ENCODE measurements at regions not wholly inside any gene's neighbourhood (a gene's known extent, or its start where the extent isn't known, plus 50 kb on each side); places are given as distances from the start of the nearest gene placed in this dataset.
"Not testable (repeated sequence)": the region's sequence is repeated elsewhere in the genome, so short reads cannot be mapped to it uniquely, and the experiment has no call there.

DNA sequence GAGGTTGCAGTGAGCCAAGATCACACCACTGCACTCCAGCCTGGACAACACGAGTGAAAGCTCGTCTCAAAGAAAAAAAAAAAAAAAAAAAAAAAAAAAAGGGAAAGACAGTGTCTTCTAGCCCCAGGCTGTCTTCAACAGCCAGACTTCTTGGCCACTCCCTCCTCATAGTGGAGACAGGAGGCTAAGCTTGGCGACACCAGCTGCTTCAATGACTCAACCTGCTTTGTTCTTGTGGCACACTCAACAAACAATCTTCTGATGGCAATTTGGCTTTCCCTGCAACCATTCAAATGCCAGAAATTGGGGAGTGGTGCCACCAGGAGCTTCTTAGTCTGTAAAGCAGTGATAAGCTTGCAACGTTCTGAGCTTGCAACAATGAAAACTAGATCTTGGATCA, 290.4 kb upstream of the DYNLRB2 start:
- no peaks in the 10 kb centered on the region for H3K9me3 ChIP-seq (ENCODE audit: low read length)
- no peak overlapping the region for H3K9ac ChIP-seq (ENCODE audit: low read length)
- no peaks in the 10 kb centered on the region for H3K4me1 ChIP-seq (ENCODE audit: insufficient read depth, low read length)

DNA sequence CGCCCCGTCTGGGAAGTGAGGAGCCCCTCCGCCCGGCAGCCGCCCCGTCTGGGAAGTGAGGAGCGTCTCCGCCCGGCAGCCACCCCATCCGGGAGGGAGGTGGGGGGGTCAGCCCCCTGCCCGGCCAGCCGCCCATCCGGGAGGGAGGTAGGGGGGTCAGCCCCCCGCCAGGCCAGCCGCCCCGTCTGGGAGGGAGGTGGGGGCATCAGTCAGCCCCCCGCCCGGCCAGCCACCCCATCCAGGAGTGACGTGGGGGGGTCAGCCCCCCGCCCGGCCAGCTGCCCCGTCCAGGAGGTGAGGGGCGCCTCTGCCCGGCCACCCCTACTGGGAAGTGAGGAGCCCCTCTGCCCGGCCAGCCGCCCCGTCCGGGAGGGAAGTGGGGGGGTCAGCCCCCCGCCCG, 297.5 kb upstream of the DYNLRB2 start:
- not testable (repeated sequence) for H3K9ac ChIP-seq (ENCODE audit: low read length); H3K9me3 ChIP-seq (ENCODE audit: low read length); H3K27ac ChIP-seq (ENCODE audit: low read depth, low read length); H3K36me3 ChIP-seq (ENCODE audit: insufficient read depth, low read length); H3K27me3 ChIP-seq (ENCODE audit: control insufficient read depth in 1 of 2, insufficient read depth in 2 of 2, low read length in 2 of 2); H3K4me1 ChIP-seq (ENCODE audit: insufficient read depth, low read length); H3K4me3 ChIP-seq (ENCODE audit: low read depth in 1 of 2, low read length in 2 of 2)

More for the DNA sequence above, 290.4 kb upstream of the DYNLRB2 start:
- no peak overlapping the region for H3K27ac ChIP-seq (ENCODE audit: low read depth, low read length)
- no peak overlapping the region for H3K4me3 ChIP-seq (ENCODE audit: low read depth in 1 of 2, low read length in 2 of 2)
- no peaks in the 10 kb centered on the region for H3K27me3 ChIP-seq (ENCODE audit: control insufficient read depth in 1 of 2, insufficient read depth in 2 of 2, low read length in 2 of 2)
- no peaks in the 10 kb centered on the region for H3K36me3 ChIP-seq (ENCODE audit: insufficient read depth, low read length)

GRCh38 chr16:80242279-80242678, 298.5 kb upstream of the DYNLRB2 start:
- H3K27ac ChIP-seq (ENCODE audit: low read depth, low read length); H3K9me3 ChIP-seq (ENCODE audit: low read length); H3K36me3 ChIP-seq (ENCODE audit: insufficient read depth, low read length); H3K4me1 ChIP-seq (ENCODE audit: insufficient read depth, low read length); H3K4me3 ChIP-seq (ENCODE audit: low read depth in 1 of 2, low read length in 2 of 2); H3K27me3 ChIP-seq (ENCODE audit: control insufficient read depth in 1 of 2, insufficient read depth in 2 of 2, low read length in 2 of 2); H3K9ac ChIP-seq (ENCODE audit: low read length): not testable (repeated sequence)

DNA sequence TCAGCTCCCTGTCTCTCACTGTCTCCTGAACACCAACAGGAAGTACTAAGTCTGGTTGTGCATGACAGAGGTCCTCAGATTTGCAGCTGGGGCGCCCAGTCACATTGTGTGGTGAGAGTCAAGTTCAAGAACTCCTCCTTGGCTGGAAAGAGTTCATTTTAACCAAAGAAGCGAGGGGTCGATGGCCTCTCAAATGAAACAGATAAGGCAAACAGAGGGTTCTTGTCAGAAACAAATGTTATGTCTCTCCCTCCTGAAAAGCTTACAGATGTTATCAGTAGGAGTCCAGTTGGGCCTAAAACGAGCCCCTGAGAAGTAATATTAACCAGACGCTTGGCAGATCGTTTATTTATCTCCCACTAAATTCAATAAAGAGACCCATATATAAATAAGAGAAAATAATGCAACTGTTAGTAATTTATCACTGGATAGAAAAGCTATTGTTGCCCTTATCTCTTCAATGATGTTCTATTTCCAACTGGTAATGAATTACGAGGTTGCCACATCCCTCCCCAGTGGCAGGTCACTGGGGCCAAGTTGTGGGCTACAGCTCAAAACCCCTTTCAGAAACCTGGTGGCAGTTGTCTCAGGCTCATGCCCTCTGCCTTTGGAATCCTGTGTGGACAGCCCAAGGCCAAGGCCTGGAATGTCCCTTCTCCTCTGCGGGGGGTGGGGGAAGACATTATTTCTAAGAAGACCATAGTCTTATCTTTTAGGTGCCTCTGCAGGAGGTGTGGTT, 307.5 kb upstream of the DYNLRB2 start:
- no peak overlapping the region for H3K4me3 ChIP-seq (ENCODE audit: low read depth in 1 of 2, low read length in 2 of 2)
- no peaks in the 10 kb centered on the region for H3K27me3 ChIP-seq (ENCODE audit: control insufficient read depth in 1 of 2, insufficient read depth in 2 of 2, low read length in 2 of 2)
- no peaks in the 10 kb centered on the region for H3K4me1 ChIP-seq (ENCODE audit: insufficient read depth, low read length)

DNA sequence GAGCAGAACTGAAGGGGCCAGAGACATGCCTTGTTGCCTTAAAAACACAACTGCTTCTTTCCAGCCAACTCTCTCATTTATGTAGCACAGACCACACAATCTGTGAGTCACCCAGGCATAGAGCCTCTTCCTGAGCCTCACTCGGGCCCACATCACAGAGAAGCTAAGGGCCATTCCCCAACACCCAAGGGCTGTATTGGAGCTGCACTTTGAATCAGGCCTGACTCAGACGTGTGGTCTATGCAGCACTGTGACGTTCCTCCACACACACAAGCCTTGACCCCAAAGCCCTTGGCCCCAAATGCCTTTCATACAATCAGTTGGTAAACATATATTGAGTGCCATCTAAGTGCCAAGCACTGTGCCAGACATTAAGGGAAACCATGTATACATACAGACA, 308.9 kb upstream of the DYNLRB2 start:
- no peak overlapping the region for H3K27ac ChIP-seq (ENCODE audit: low read depth, low read length)
- no peaks in the 10 kb centered on the region for H3K36me3 ChIP-seq (ENCODE audit: insufficient read depth, low read length)
- H3K4me3 ChIP-seq (ENCODE audit: low read depth in 1 of 2, low read length in 2 of 2) = no peak overlapping the region
- H3K9ac ChIP-seq (ENCODE audit: low read length) = no peak overlapping the region
- H3K9me3 ChIP-seq (ENCODE audit: low read length) = no peaks in the 10 kb centered on the region
- no peaks in the 10 kb centered on the region for H3K27me3 ChIP-seq (ENCODE audit: control insufficient read depth in 1 of 2, insufficient read depth in 2 of 2, low read length in 2 of 2)
- H3K4me1 ChIP-seq (ENCODE audit: insufficient read depth, low read length) = no peaks in the 10 kb centered on the region

More for the DNA sequence above, 307.5 kb upstream of the DYNLRB2 start:
- no peaks in the 10 kb centered on the region for H3K9me3 ChIP-seq (ENCODE audit: low read length)
- no peak overlapping the region for H3K9ac ChIP-seq (ENCODE audit: low read length)
- H3K27ac ChIP-seq (ENCODE audit: low read depth, low read length) = no peak overlapping the region
- H3K36me3 ChIP-seq (ENCODE audit: insufficient read depth, low read length) = no peaks in the 10 kb centered on the region

GRCh38 chr16:80231121-80231520, 309.7 kb upstream of the DYNLRB2 start:
- no peak overlapping the region for H3K4me3 ChIP-seq (ENCODE audit: low read depth in 1 of 2, low read length in 2 of 2)
- H3K9me3 ChIP-seq (ENCODE audit: low read length) = no peaks in the 10 kb centered on the region
- H3K9ac ChIP-seq (ENCODE audit: low read length) = no peak overlapping the region
- no peaks in the 10 kb centered on the region for H3K36me3 ChIP-seq (ENCODE audit: insufficient read depth, low read length)
- no peak overlapping the region for H3K27ac ChIP-seq (ENCODE audit: low read depth, low read length)
- no peaks in the 10 kb centered on the region for H3K27me3 ChIP-seq (ENCODE audit: control insufficient read depth in 1 of 2, insufficient read depth in 2 of 2, low read length in 2 of 2)
- H3K4me1 ChIP-seq (ENCODE audit: insufficient read depth, low read length) = no peaks in the 10 kb centered on the region

DNA sequence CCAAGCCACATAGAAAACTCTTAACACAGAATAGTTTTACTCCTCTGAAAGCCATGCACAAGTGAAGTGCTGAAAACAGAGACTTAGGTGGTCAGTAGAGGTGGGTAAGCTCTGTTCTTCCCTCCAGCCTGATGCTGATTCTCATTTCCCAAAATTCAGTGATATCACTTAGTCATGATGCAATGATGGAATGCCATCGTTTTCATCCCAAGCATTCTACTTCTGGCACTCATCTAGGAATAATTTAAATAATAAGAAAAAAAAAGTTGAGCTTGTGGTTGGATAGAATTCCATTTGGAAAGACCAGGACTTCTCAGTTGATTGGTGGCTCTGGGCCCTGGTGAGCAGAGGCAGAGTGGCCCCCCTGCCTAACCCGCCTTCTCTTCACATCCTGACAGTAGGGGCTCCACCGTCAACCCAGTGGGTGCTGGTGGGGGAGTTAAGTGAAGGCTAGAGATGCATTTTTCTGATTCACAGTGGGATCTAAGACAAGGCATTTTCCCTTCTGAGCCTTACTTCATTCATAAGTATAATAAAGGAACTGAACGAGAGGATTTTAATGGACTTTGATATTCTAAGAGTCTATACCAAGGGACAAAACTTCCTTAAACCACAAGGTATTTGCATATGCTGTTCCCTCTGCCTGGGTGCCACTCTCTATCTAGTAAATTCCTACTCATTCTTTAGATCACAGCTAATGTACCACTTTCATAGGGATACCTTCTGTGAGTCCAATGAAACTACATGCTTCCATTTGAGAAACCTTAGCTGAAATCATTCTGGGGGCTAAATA, 310.3 kb upstream of the DYNLRB2 start:
- H3K9me3 ChIP-seq (ENCODE audit: low read length) = no peaks in the 10 kb centered on the region
- H3K9ac ChIP-seq (ENCODE audit: low read length) = no peak overlapping the region
- no peaks in the 10 kb centered on the region for H3K27me3 ChIP-seq (ENCODE audit: control insufficient read depth in 1 of 2, insufficient read depth in 2 of 2, low read length in 2 of 2)
- H3K36me3 ChIP-seq (ENCODE audit: insufficient read depth, low read length) = no peaks in the 10 kb centered on the region
- no peaks in the 10 kb centered on the region for H3K4me1 ChIP-seq (ENCODE audit: insufficient read depth, low read length)
- H3K4me3 ChIP-seq (ENCODE audit: low read depth in 1 of 2, low read length in 2 of 2) = no peak overlapping the region
- H3K27ac ChIP-seq (ENCODE audit: low read depth, low read length) = no peak overlapping the region

GRCh38 chr16:80226499-80226898, 314.3 kb upstream of the DYNLRB2 start:
- H3K27me3 ChIP-seq (ENCODE audit: control insufficient read depth in 1 of 2, insufficient read depth in 2 of 2, low read length in 2 of 2) = no peaks in the 10 kb centered on the region
- H3K4me1 ChIP-seq (ENCODE audit: insufficient read depth, low read length) = no peaks in the 10 kb centered on the region
- no peak overlapping the region for H3K4me3 ChIP-seq (ENCODE audit: low read depth in 1 of 2, low read length in 2 of 2)
- H3K36me3 ChIP-seq (ENCODE audit: insufficient read depth, low read length) = no peaks in the 10 kb centered on the region
- H3K9ac ChIP-seq (ENCODE audit: low read length) = no peak overlapping the region
- no peak overlapping the region for H3K27ac ChIP-seq (ENCODE audit: low read depth, low read length)
- no peaks in the 10 kb centered on the region for H3K9me3 ChIP-seq (ENCODE audit: low read length)

DNA sequence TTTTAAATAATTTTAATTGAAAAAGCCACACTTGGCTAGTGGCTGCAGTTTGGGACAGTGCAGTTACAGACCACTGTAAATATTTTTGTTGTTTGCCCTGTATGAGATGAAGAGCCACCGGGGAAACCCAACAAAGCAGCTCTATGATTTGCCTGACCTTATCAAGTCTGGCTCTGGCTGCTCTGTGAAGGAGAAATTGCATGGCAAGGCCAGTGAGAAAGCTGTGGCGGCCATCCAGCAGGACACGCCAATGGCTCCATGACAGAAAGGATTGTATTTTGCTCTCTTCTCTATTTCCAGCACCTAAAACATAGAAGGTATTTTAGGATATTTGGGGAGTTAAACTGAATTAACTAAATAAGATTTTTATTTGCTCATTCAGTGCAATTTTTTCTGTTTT, 330.0 kb upstream of the DYNLRB2 start:
- Histone ChIP-seq H3K4me3 (ENCODE audit: low read depth in 1 of 2, low read length in 2 of 2) (no peak overlapping the region), H3K27me3 (ENCODE audit: control insufficient read depth in 1 of 2, insufficient read depth in 2 of 2, low read length in 2 of 2) (no peaks in the 10 kb centered on the region), H3K27ac (ENCODE audit: low read depth, low read length) (no peak overlapping the region), H3K9me3 (ENCODE audit: low read length) (no peaks in the 10 kb centered on the region), H3K36me3 (ENCODE audit: insufficient read depth, low read length) (no peaks in the 10 kb centered on the region), H3K4me1 (ENCODE audit: insufficient read depth, low read length) (no peaks in the 10 kb centered on the region), H3K9ac (ENCODE audit: low read length) (no peak overlapping the region)

DNA sequence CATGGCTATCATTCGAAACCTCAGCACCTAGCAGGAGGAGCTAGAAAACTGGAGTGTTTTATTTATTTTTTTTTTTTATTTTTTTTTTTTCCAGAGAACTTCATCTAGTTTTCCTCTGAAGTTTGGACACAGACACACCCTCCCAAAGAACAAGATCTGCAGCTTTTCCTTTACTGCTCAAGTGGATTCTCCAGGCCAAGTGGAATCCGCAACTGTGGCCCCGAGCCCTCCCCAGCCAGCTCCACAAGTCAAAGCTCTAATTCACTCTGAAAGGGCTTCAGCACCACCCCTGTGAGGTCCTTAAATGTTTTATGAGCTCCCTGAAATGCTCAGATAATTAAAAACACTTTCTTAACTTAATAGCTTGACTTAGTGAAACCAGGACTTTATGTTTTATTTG, 332.1 kb upstream of the DYNLRB2 start:
- H3K27ac ChIP-seq (ENCODE audit: low read depth, low read length) = no peak overlapping the region
- no peaks in the 10 kb centered on the region for H3K9me3 ChIP-seq (ENCODE audit: low read length)
- H3K27me3 ChIP-seq (ENCODE audit: control insufficient read depth in 1 of 2, insufficient read depth in 2 of 2, low read length in 2 of 2) = no peaks in the 10 kb centered on the region
- no peak overlapping the region for H3K4me3 ChIP-seq (ENCODE audit: low read depth in 1 of 2, low read length in 2 of 2)
- no peaks in the 10 kb centered on the region for H3K36me3 ChIP-seq (ENCODE audit: insufficient read depth, low read length)
- no peak overlapping the region for H3K9ac ChIP-seq (ENCODE audit: low read length)
- no peaks in the 10 kb centered on the region for H3K4me1 ChIP-seq (ENCODE audit: insufficient read depth, low read length)

DNA sequence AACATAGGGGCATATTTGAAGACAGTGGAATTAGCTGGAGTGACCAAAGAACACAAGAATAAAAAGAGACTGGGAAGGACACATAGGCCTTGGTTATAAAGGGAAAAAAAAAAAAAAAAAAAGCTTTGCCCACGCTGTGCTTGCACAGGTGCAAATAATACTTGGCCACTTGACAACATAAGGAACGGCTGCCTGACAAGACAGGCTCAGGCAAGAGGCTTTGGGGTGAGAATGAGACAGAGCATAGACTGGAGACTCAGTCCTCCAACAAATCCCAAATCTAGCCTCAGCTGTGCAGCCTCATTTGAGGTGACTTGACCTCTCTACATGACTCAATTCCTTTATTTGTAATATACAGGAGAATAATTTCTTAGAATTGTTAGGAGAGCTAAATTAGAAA, 332.8 kb upstream of the DYNLRB2 start:
- Histone ChIP-seq H3K36me3 (ENCODE audit: insufficient read depth, low read length) (no peaks in the 10 kb centered on the region), H3K4me1 (ENCODE audit: insufficient read depth, low read length) (no peaks in the 10 kb centered on the region), H3K27me3 (ENCODE audit: control insufficient read depth in 1 of 2, insufficient read depth in 2 of 2, low read length in 2 of 2) (no peaks in the 10 kb centered on the region), H3K9ac (ENCODE audit: low read length) (no peak overlapping the region), H3K27ac (ENCODE audit: low read depth, low read length) (no peak overlapping the region), H3K9me3 (ENCODE audit: low read length) (no peaks in the 10 kb centered on the region), H3K4me3 (ENCODE audit: low read depth in 1 of 2, low read length in 2 of 2) (no peak overlapping the region)

GRCh38 chr16:80203821-80204220, 337.0 kb upstream of the DYNLRB2 start:
- H3K9ac ChIP-seq (ENCODE audit: low read length) = no peak overlapping the region
- no peaks in the 10 kb centered on the region for H3K27me3 ChIP-seq (ENCODE audit: control insufficient read depth in 1 of 2, insufficient read depth in 2 of 2, low read length in 2 of 2)
- H3K4me3 ChIP-seq (ENCODE audit: low read depth in 1 of 2, low read length in 2 of 2) = no peak overlapping the region
- H3K4me1 ChIP-seq (ENCODE audit: insufficient read depth, low read length) = no peaks in the 10 kb centered on the region
- H3K9me3 ChIP-seq (ENCODE audit: low read length) = no peaks in the 10 kb centered on the region
- H3K27ac ChIP-seq (ENCODE audit: low read depth, low read length) = no peak overlapping the region
- no peaks in the 10 kb centered on the region for H3K36me3 ChIP-seq (ENCODE audit: insufficient read depth, low read length)
